Liver (tissue), 7 donors: ENCODE measurements at regions not wholly inside any gene's neighbourhood (a gene's known extent, or its start where the extent isn't known, plus 50 kb on each side); places are given as distances from the start of the nearest gene placed in this dataset.
"Not testable (repeated sequence)": the region's sequence is repeated elsewhere in the genome, so short reads cannot be mapped to it uniquely, and the experiment has no call there.

Source experiments
- DNase-seq: peaks from one replicate; pipeline ENCODE4 v3.0.0-alpha.2; 2017; ENCODE audit warnings: low spot score
- H3K27ac ChIP-seq, 2 donors: one replicate each; pipeline ENCODE4 v1.7.0; 2013; ENCODE audit warnings: inconsistent platforms in 2 of 2, low read length in 2 of 2, control low read depth in 1 of 2, low read depth in 1 of 2, mild to moderate bottlenecking in 1 of 2
- H3K27me3 ChIP-seq, 4 donors: one replicate each; pipeline versions ENCODE4 v1.6.1 to v1.7.0; 2013; ENCODE audit warnings: low read length in 3 of 4, inconsistent platforms in 1 of 4, mild to moderate bottlenecking in 1 of 4, moderate library complexity in 1 of 4; ENCODE audit not compliant: control insufficient read depth in 4 of 4, insufficient read depth in 4 of 4
- H3K36me3 ChIP-seq, 4 donors: one replicate each; pipeline versions ENCODE4 v1.6.1 to v1.7.0; 2013; ENCODE audit warnings: low read length in 3 of 4, mild to moderate bottlenecking in 3 of 4, low read depth in 1 of 4, moderate library complexity in 1 of 4; ENCODE audit not compliant: control insufficient read depth in 4 of 4, insufficient read depth in 3 of 4
- H3K4me1 ChIP-seq, 4 donors: one replicate each; pipeline versions ENCODE4 v1.6.1 to v1.7.0; 2013; ENCODE audit warnings: low read length in 3 of 4, mild to moderate bottlenecking in 3 of 4, moderate library complexity in 1 of 4; ENCODE audit not compliant: control insufficient read depth in 4 of 4, insufficient read depth in 4 of 4
- H3K4me3 ChIP-seq, 3 donors: one replicate each; pipeline versions ENCODE4 v1.6.1 to v1.7.0; 2013; ENCODE audit warnings: low read length in 3 of 3, control low read depth in 1 of 3, low read depth in 1 of 3, mild to moderate bottlenecking in 1 of 3
- H3K9ac ChIP-seq, 2 donors: one replicate each; pipeline ENCODE4 v1.7.0; 2013; ENCODE audit warnings: low read length in 2 of 2, mild to moderate bottlenecking in 2 of 2, moderate library complexity in 2 of 2, control low read depth in 1 of 2, low read depth in 1 of 2
- H3K9me3 ChIP-seq, 4 donors: one replicate each; pipeline versions ENCODE4 v1.6.1 to v1.7.0; 2013; ENCODE audit warnings: low read length in 3 of 4; ENCODE audit not compliant: control insufficient read depth in 4 of 4
- EGR1 ChIP-seq, 2 donors: IDR thresholded peaks; 2 replicates each; pipeline ENCODE4 v1.6.1; 2016 to 2018; ENCODE audit warnings: antibody characterized with exemption in 2 of 2, low read depth in 2 of 2
- FOXA1 ChIP-seq: IDR thresholded peaks from 2 replicates; pipeline ENCODE4 v1.6.1; 2016; ENCODE audit warnings: antibody characterized with exemption
- GABPA ChIP-seq, 2 donors: IDR thresholded peaks in 1 of 2; conservative IDR thresholded peaks in 1 of 2; 2 replicates each; pipeline ENCODE4 v1.6.1; 2016; ENCODE audit warnings: antibody characterized with exemption in 2 of 2, mild to moderate bottlenecking in 1 of 2, moderate library complexity in 1 of 2
- JUND ChIP-seq, 2 donors: IDR thresholded peaks; 2 replicates each; pipeline ENCODE4 v1.6.1; 2016; ENCODE audit warnings: antibody characterized with exemption in 2 of 2
- MAX ChIP-seq: IDR thresholded peaks from 2 replicates; pipeline ENCODE4 v1.6.1; 2016; ENCODE audit warnings: antibody characterized with exemption
- NR2F2 ChIP-seq: IDR thresholded peaks from 2 replicates; pipeline ENCODE4 v1.6.1; 2016; ENCODE audit warnings: antibody characterized with exemption
- RAD21 ChIP-seq, 2 donors: IDR thresholded peaks; 2 replicates each; pipeline ENCODE4 v1.6.1; 2016; ENCODE audit warnings: antibody characterized with exemption in 2 of 2, mild to moderate bottlenecking in 2 of 2
- SP1 ChIP-seq: IDR thresholded peaks from 2 replicates; pipeline ENCODE4 v1.6.1; 2018; ENCODE audit warnings: antibody characterized with exemption, mild to moderate bottlenecking
- TAF1 ChIP-seq: conservative IDR thresholded peaks from 2 replicates; pipeline ENCODE4 v1.6.1; 2016; ENCODE audit warnings: antibody characterized with exemption, mild to moderate bottlenecking
- WGBS: extraction: QIAGEN DNeasy Blood & Tissue Kit; methylation state at CpG from one replicate; pipeline ENCODE4 v1.1.7; 2013; 5-methylcytosine and 5-hydroxymethylcytosine counted together
- TF ChIP-seq, protein P1 (sequence below): IDR thresholded peaks from 2 replicates; pipeline ENCODE4 v1.6.1; 2016; ENCODE audit warnings: antibody characterized with exemption
- TF ChIP-seq, protein P2 (sequence below): IDR thresholded peaks from 2 replicates; pipeline ENCODE4 v1.6.1; 2016; ENCODE audit warnings: antibody characterized with exemption
- TF ChIP-seq, protein P3 (sequence below): IDR thresholded peaks from 2 replicates; pipeline ENCODE4 v1.6.1; 2016; ENCODE audit warnings: antibody characterized with exemption, mild to moderate bottlenecking
- donor health status: healthy.
- donor health status: healthy.
- donor health status: healthy.
- donor health status: healthy.

DNA sequence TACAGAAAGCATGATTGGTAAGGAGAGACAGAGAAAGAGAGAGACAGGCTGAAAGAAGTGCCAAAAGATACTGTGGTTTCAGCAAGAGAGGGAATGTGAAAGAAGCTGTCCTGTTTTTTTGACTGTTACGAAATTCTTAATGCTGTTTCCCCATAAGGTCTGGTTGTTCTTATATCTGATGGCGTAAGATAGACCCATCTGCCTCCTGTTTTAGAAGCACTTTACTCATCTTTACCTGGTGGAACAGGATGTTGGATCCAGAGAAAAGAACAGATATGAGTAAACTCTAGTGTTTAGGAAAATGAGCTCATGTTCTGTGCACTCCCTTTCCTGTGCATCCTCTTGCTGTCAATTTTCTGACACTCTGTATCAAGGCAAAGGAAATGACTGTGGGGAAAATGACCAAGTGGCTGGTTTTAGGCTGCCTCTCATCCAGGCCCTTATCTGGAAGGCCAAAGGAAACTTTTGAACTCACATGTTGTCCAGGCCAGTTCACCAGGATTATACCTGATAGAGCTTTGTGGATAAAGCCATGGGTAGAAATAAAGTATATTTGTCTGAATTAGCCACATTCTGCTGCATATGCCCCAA lies 311.7 kb upstream of the HTR2C start:
- H3K27ac ChIP-seq = no peak overlapping the region
- no peak for DNase-seq
- 72% methylated on average over 2 of the region's 2 CpGs for WGBS
- TF ChIP-seq, protein P1, sequence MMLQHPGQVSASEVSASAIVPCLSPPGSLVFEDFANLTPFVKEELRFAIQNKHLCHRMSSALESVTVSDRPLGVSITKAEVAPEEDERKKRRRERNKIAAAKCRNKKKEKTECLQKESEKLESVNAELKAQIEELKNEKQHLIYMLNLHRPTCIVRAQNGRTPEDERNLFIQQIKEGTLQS = no peak
- no peak for TF ChIP-seq EGR1 (IDR thresholded peaks at IDR 0.05; ENCODE audit: low read depth in 2 of 2)
- TF ChIP-seq, protein P2, sequence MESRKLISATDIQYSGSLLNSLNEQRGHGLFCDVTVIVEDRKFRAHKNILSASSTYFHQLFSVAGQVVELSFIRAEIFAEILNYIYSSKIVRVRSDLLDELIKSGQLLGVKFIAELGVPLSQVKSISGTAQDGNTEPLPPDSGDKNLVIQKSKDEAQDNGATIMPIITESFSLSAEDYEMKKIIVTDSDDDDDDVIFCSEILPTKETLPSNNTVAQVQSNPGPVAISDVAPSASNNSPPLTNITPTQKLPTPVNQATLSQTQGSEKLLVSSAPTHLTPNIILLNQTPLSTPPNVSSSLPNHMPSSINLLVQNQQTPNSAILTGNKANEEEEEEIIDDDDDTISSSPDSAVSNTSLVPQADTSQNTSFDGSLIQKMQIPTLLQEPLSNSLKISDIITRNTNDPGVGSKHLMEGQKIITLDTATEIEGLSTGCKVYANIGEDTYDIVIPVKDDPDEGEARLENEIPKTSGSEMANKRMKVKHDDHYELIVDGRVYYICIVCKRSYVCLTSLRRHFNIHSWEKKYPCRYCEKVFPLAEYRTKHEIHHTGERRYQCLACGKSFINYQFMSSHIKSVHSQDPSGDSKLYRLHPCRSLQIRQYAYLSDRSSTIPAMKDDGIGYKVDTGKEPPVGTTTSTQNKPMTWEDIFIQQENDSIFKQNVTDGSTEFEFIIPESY = no peak
- H3K27me3 ChIP-seq = peaks cover 0 to 4% (median 0%) of the 10 kb centered on the region in 4 donors
- H3K9me3 ChIP-seq = peaks cover 0 to 2% (median 0%) of the 10 kb centered on the region in 4 donors
- H3K4me1 ChIP-seq = no peaks in the 10 kb centered on the region
- no peak overlapping the region for H3K9ac ChIP-seq
- H3K4me3 ChIP-seq = no peak overlapping the region
- H3K36me3 ChIP-seq = no peaks in the 10 kb centered on the region

DNA sequence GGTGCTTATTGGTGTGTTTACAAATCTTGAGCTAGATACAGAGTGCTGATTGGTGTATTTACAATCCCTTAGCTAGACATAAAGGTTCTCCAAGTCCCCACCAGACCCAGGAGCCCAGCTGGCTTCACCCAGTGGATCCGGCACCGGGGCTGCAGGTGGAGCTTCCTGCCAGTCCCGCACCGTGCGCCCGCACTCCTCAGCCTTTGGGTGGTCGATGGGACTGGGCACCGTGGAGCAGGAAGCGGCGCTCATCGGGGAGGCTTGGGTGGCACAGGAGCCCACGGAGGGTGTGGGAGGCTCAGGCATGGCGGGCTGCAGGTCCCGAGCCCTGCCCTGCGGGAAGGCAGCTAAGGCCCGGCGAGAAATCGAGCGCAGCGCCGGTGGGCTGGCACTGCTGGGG lies 313.5 kb upstream of the HTR2C start:
- H3K9me3 ChIP-seq, DNase-seq, H3K4me3 ChIP-seq, H3K36me3 ChIP-seq, H3K4me1 ChIP-seq, H3K27me3 ChIP-seq, H3K27ac ChIP-seq, H3K9ac ChIP-seq: not testable (repeated sequence)
- WGBS = 95% methylated on average over 16 of the region's 21 CpGs

- WGBS = 63% methylated on average over 3 of the region's 3 CpGs
- Histone ChIP-seq H3K9ac (no peak overlapping the region), H3K4me3 (no peak overlapping the region), H3K27ac (no peak overlapping the region), H3K4me1 (no peaks in the 10 kb centered on the region), H3K27me3 (no peaks in the 10 kb centered on the region), H3K36me3 (no peaks in the 10 kb centered on the region), H3K9me3 (no peaks in the 10 kb centered on the region)
- no peak for DNase-seq
- TF ChIP-seq MAX = no peak
- TF ChIP-seq, protein P1 = no peak
- TF ChIP-seq, protein P3, sequence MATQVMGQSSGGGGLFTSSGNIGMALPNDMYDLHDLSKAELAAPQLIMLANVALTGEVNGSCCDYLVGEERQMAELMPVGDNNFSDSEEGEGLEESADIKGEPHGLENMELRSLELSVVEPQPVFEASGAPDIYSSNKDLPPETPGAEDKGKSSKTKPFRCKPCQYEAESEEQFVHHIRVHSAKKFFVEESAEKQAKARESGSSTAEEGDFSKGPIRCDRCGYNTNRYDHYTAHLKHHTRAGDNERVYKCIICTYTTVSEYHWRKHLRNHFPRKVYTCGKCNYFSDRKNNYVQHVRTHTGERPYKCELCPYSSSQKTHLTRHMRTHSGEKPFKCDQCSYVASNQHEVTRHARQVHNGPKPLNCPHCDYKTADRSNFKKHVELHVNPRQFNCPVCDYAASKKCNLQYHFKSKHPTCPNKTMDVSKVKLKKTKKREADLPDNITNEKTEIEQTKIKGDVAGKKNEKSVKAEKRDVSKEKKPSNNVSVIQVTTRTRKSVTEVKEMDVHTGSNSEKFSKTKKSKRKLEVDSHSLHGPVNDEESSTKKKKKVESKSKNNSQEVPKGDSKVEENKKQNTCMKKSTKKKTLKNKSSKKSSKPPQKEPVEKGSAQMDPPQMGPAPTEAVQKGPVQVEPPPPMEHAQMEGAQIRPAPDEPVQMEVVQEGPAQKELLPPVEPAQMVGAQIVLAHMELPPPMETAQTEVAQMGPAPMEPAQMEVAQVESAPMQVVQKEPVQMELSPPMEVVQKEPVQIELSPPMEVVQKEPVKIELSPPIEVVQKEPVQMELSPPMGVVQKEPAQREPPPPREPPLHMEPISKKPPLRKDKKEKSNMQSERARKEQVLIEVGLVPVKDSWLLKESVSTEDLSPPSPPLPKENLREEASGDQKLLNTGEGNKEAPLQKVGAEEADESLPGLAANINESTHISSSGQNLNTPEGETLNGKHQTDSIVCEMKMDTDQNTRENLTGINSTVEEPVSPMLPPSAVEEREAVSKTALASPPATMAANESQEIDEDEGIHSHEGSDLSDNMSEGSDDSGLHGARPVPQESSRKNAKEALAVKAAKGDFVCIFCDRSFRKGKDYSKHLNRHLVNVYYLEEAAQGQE = no peak
- TF ChIP-seq GABPA (IDR thresholded peaks at IDR 0.05 in 1 of 2, conservative IDR thresholded peaks at IDR 0.05 in 1 of 2) = no peak
- no peak for TF ChIP-seq SP1
- TF ChIP-seq JUND (IDR thresholded peaks at IDR 0.05) = no peak
- TF ChIP-seq, protein P2 = no peak
- no peak for TF ChIP-seq NR2F2
- no peak for TF ChIP-seq EGR1 (IDR thresholded peaks at IDR 0.05; ENCODE audit: low read depth in 2 of 2)
- TF ChIP-seq TAF1 = no peak
- TF ChIP-seq RAD21 (IDR thresholded peaks at IDR 0.05) = no peak
- no peak for TF ChIP-seq FOXA1
Observed at GRCh38 chrX:114268643-114269042, 315.2 kb upstream of the HTR2C start.
